GM23338 (cell line): ENCODE measurements at regions not wholly inside any gene's neighbourhood (a gene's known extent, or its start where the extent isn't known, plus 50 kb on each side); places are given as distances from the start of the nearest gene placed in this dataset.

Experiments used
- ATAC-seq: fragments of 200-7000 bp; cut with Tn5 transposase; 3 replicates; pipeline ENCODE4 v1.9.1; 2020
- DNase-seq: peaks from one replicate; pipeline ENCODE4 v3.0.0-alpha.2; 2015; ENCODE audit warnings: low spot score
- H2AFZ ChIP-seq: fragments of 200-600 bp; sonication (generic); 2 replicates; pipeline ENCODE4 v1.8.0; 2016; ENCODE audit warnings: antibody characterized with exemption, mild to moderate bottlenecking, moderate library complexity
- H3F3A ChIP-seq: fragments of 200-600 bp; sonication (generic); replicated peaks from 2 replicates; pipeline ENCODE4 v1.8.0; 2017; ENCODE audit warnings: antibody characterized with exemption, mixed run types, low read depth
- H3K27ac ChIP-seq: fragments of 200-600 bp; sonication (generic); 2 replicates; pipeline ENCODE4 v1.6.1; 2016; ENCODE audit warnings: low read depth
- H3K27me3 ChIP-seq: fragments of 200-600 bp; sonication (generic); 2 replicates; pipeline ENCODE4 v1.8.0; 2016; ENCODE audit warnings: mild to moderate bottlenecking, mixed run types, moderate library complexity; ENCODE audit not compliant: insufficient read depth
- H3K36me3 ChIP-seq: fragments of 200-600 bp; sonication (generic); 2 replicates; pipeline ENCODE4 v1.8.0; 2016; ENCODE audit warnings: mild to moderate bottlenecking; ENCODE audit not compliant: insufficient read depth
- H3K4me1 ChIP-seq: fragments of 200-600 bp; sonication (generic); 2 replicates; pipeline ENCODE4 v1.8.0; 2016; ENCODE audit warnings: mild to moderate bottlenecking, moderate library complexity; ENCODE audit not compliant: insufficient read depth
- H3K4me2 ChIP-seq: fragments of 200-600 bp; sonication (generic); 2 replicates; pipeline ENCODE4 v1.7.1; 2017; ENCODE audit warnings: mixed run types
- H3K4me3 ChIP-seq: fragments of 200-600 bp; sonication (generic); 2 replicates; pipeline ENCODE4 v1.6.1; 2016; ENCODE audit warnings: mixed run types
- H3K79me2 ChIP-seq: fragments of 200-600 bp; sonication (generic); replicated peaks from 2 replicates; pipeline ENCODE4 v1.8.0; 2017; ENCODE audit warnings: mild to moderate bottlenecking; ENCODE audit not compliant: insufficient read depth
- H3K9me2 ChIP-seq: fragments of 200-600 bp; sonication (generic); 2 replicates; pipeline ENCODE4 v1.8.0; 2017; ENCODE audit not compliant: insufficient read depth
- H4K20me1 ChIP-seq: fragments of 200-600 bp; sonication (generic); replicated peaks from 2 replicates; pipeline ENCODE4 v1.8.0; 2017; ENCODE audit warnings: mild to moderate bottlenecking; ENCODE audit not compliant: insufficient read depth
- H3K27ac Mint-ChIP-seq: 2 replicates; pipeline ENCODE4 v1.8.0; 2020; ENCODE audit warnings: inconsistent platforms, mild to moderate bottlenecking, moderate library complexity, mixed read lengths
- H3K27me3 Mint-ChIP-seq: 3 replicates; pipeline ENCODE4 v1.8.0; 2022; ENCODE audit warnings: low read depth, mild to moderate bottlenecking, moderate library complexity, mixed read lengths, inconsistent platforms; ENCODE audit not compliant: insufficient read depth, poor library complexity
- H3K36me3 Mint-ChIP-seq: 3 replicates; pipeline ENCODE4 v1.8.0; 2021; ENCODE audit warnings: low read depth, mild to moderate bottlenecking, inconsistent platforms, moderate library complexity, mixed read lengths
- H3K4me1 Mint-ChIP-seq: 3 replicates; pipeline ENCODE4 v1.8.0; 2020; ENCODE audit warnings: mild to moderate bottlenecking, inconsistent platforms, mixed read lengths
- H3K4me3 Mint-ChIP-seq: 3 replicates; pipeline ENCODE4 v1.8.0; 2021; ENCODE audit warnings: moderate library complexity, mild to moderate bottlenecking, inconsistent platforms, mixed read lengths
- H3K9me3 Mint-ChIP-seq: 3 replicates; pipeline ENCODE4 v1.8.0; 2020; ENCODE audit warnings: moderate library complexity, mild to moderate bottlenecking, inconsistent platforms, mixed read lengths
- CREB1 ChIP-seq: fragments of 250-450 bp; sonication (Bioruptor Pico); IDR thresholded peaks from 2 replicates; pipeline ENCODE4 v1.5.0; 2020; ENCODE audit warnings: low read depth, mild to moderate bottlenecking, moderate library complexity
- EZH2 ChIP-seq: fragments of 200-600 bp; sonication (generic); IDR thresholded peaks from one replicate; pipeline ENCODE4 v1.8.0; 2017; ENCODE audit warnings: antibody characterized with exemption, mild to moderate bottlenecking, low read depth; ENCODE audit not compliant: unreplicated experiment
- EZH2phosphoT487 ChIP-seq: fragments of 200-600 bp; sonication (generic); IDR thresholded peaks from one replicate; pipeline ENCODE4 v1.8.1; 2018; ENCODE audit warnings: antibody characterized with exemption; ENCODE audit not compliant: unreplicated experiment
- JUNB ChIP-seq: IDR thresholded peaks from one replicate; pipeline ENCODE4 v1.6.1; 2016; ENCODE audit warnings: antibody characterized with exemption; ENCODE audit not compliant: unreplicated experiment
- NANOG ChIP-seq: IDR thresholded peaks from 2 replicates; pipeline ENCODE4 v1.6.1; 2016; ENCODE audit warnings: antibody characterized with exemption, borderline replicate concordance
- POLR2AphosphoS5 ChIP-seq: IDR thresholded peaks from 2 replicates; pipeline ENCODE4 v1.6.1; 2016; ENCODE audit warnings: antibody characterized with exemption, low read depth
- STAT1 ChIP-seq: IDR thresholded peaks from one replicate; pipeline ENCODE4 v1.6.1; 2016; ENCODE audit warnings: antibody characterized with exemption; ENCODE audit not compliant: unreplicated experiment
- ZNF114 ChIP-seq: fragments of 250-450 bp; sonication (Bioruptor Pico); IDR thresholded peaks from 2 replicates; pipeline ENCODE4 v1.5.0; 2020; ENCODE audit warnings: mild to moderate bottlenecking, moderate library complexity
- ZNF331 ChIP-seq: fragments of 250-450 bp; sonication (Bioruptor Pico); IDR thresholded peaks from 2 replicates; pipeline ENCODE4 v1.5.0; 2020; ENCODE audit warnings: low read depth, mild to moderate bottlenecking, moderate library complexity
- TF ChIP-seq, protein P1 (sequence below), 2 experiments: fragments of 200-600 bp in 1 of 2; sonication (generic) in 1 of 2; conservative IDR thresholded peaks; 2 replicates each; pipeline versions ENCODE4 v1.5.1 to v1.6.1; 2016 to 2017; ENCODE audit warnings: antibody characterized with exemption in 2 of 2, low read depth in 2 of 2, mild to moderate bottlenecking in 2 of 2, moderate library complexity in 1 of 2
- TF ChIP-seq, protein P2 (sequence below): IDR thresholded peaks from one replicate; pipeline ENCODE4 v1.6.1; 2018; ENCODE audit warnings: antibody characterized with exemption; ENCODE audit not compliant: unreplicated experiment
- TF ChIP-seq, protein P3 (sequence below): IDR thresholded peaks from 2 replicates; pipeline ENCODE4 v1.6.1; 2016; ENCODE audit warnings: antibody characterized with exemption
- TF ChIP-seq, protein P4 (sequence below): fragments of 250-450 bp; sonication (Bioruptor Pico); IDR thresholded peaks from 2 replicates; pipeline ENCODE4 v1.5.0; 2020; ENCODE audit warnings: mild to moderate bottlenecking, moderate library complexity

DNA sequence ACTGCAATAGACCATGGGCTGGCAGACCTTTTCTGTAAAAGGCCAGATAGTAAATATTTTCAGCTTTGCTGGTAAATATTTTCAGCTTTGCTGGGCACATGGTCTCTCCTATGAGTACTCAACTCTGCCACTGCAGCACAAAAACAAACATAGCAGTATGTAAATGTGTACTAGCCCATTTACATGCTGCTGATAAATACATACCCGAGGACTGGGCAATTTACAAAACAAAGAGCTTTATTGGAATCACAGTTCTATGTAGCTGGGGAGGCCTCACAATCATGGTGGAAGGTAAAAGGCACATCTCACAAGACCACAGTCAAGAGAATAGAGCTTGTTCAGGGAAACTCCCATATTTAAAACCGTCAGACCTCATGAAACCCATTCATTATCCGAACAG is 793.0 kb downstream of the EDEM1 start:
- peaks cover 3% of the 10 kb centered on the region for H3K27me3 Mint-ChIP-seq
- H3K9me3 Mint-ChIP-seq: peaks cover 87% of the 10 kb centered on the region
- no peaks in the 10 kb centered on the region for H4K20me1 ChIP-seq
- no peaks in the 10 kb centered on the region for H3K4me1 Mint-ChIP-seq
- peaks cover 20% of the 10 kb centered on the region for H3K36me3 Mint-ChIP-seq
- no peak overlapping the region for H2AFZ ChIP-seq
- no peak for ATAC-seq
- no peak overlapping the region for H3K4me3 ChIP-seq
- no peak overlapping the region for H3K4me3 Mint-ChIP-seq
- no peaks in the 10 kb centered on the region for H3K9me2 ChIP-seq
- H3K4me2 ChIP-seq: no peak overlapping the region
- H3K27ac Mint-ChIP-seq: no peak overlapping the region
- TF ChIP-seq POLR2AphosphoS5 (no peak), ZNF114 (CRISPR knock-in tag) (no peak), EZH2phosphoT487 (no peak), NANOG (no peak), EZH2 (no peak), STAT1 (no peak), CREB1 (CRISPR knock-in tag) (no peak), ZNF331 (no peak), JUNB (no peak)
- TF ChIP-seq, protein P1, sequence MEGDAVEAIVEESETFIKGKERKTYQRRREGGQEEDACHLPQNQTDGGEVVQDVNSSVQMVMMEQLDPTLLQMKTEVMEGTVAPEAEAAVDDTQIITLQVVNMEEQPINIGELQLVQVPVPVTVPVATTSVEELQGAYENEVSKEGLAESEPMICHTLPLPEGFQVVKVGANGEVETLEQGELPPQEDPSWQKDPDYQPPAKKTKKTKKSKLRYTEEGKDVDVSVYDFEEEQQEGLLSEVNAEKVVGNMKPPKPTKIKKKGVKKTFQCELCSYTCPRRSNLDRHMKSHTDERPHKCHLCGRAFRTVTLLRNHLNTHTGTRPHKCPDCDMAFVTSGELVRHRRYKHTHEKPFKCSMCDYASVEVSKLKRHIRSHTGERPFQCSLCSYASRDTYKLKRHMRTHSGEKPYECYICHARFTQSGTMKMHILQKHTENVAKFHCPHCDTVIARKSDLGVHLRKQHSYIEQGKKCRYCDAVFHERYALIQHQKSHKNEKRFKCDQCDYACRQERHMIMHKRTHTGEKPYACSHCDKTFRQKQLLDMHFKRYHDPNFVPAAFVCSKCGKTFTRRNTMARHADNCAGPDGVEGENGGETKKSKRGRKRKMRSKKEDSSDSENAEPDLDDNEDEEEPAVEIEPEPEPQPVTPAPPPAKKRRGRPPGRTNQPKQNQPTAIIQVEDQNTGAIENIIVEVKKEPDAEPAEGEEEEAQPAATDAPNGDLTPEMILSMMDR (conservative IDR thresholded peaks at IDR 0.05; ENCODE audit: low read depth in 2 of 2): no peak
- TF ChIP-seq, protein P2, sequence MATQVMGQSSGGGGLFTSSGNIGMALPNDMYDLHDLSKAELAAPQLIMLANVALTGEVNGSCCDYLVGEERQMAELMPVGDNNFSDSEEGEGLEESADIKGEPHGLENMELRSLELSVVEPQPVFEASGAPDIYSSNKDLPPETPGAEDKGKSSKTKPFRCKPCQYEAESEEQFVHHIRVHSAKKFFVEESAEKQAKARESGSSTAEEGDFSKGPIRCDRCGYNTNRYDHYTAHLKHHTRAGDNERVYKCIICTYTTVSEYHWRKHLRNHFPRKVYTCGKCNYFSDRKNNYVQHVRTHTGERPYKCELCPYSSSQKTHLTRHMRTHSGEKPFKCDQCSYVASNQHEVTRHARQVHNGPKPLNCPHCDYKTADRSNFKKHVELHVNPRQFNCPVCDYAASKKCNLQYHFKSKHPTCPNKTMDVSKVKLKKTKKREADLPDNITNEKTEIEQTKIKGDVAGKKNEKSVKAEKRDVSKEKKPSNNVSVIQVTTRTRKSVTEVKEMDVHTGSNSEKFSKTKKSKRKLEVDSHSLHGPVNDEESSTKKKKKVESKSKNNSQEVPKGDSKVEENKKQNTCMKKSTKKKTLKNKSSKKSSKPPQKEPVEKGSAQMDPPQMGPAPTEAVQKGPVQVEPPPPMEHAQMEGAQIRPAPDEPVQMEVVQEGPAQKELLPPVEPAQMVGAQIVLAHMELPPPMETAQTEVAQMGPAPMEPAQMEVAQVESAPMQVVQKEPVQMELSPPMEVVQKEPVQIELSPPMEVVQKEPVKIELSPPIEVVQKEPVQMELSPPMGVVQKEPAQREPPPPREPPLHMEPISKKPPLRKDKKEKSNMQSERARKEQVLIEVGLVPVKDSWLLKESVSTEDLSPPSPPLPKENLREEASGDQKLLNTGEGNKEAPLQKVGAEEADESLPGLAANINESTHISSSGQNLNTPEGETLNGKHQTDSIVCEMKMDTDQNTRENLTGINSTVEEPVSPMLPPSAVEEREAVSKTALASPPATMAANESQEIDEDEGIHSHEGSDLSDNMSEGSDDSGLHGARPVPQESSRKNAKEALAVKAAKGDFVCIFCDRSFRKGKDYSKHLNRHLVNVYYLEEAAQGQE: no peak
- TF ChIP-seq, protein P3, sequence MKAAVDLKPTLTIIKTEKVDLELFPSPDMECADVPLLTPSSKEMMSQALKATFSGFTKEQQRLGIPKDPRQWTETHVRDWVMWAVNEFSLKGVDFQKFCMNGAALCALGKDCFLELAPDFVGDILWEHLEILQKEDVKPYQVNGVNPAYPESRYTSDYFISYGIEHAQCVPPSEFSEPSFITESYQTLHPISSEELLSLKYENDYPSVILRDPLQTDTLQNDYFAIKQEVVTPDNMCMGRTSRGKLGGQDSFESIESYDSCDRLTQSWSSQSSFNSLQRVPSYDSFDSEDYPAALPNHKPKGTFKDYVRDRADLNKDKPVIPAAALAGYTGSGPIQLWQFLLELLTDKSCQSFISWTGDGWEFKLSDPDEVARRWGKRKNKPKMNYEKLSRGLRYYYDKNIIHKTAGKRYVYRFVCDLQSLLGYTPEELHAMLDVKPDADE: no peak
- TF ChIP-seq, protein P4, sequence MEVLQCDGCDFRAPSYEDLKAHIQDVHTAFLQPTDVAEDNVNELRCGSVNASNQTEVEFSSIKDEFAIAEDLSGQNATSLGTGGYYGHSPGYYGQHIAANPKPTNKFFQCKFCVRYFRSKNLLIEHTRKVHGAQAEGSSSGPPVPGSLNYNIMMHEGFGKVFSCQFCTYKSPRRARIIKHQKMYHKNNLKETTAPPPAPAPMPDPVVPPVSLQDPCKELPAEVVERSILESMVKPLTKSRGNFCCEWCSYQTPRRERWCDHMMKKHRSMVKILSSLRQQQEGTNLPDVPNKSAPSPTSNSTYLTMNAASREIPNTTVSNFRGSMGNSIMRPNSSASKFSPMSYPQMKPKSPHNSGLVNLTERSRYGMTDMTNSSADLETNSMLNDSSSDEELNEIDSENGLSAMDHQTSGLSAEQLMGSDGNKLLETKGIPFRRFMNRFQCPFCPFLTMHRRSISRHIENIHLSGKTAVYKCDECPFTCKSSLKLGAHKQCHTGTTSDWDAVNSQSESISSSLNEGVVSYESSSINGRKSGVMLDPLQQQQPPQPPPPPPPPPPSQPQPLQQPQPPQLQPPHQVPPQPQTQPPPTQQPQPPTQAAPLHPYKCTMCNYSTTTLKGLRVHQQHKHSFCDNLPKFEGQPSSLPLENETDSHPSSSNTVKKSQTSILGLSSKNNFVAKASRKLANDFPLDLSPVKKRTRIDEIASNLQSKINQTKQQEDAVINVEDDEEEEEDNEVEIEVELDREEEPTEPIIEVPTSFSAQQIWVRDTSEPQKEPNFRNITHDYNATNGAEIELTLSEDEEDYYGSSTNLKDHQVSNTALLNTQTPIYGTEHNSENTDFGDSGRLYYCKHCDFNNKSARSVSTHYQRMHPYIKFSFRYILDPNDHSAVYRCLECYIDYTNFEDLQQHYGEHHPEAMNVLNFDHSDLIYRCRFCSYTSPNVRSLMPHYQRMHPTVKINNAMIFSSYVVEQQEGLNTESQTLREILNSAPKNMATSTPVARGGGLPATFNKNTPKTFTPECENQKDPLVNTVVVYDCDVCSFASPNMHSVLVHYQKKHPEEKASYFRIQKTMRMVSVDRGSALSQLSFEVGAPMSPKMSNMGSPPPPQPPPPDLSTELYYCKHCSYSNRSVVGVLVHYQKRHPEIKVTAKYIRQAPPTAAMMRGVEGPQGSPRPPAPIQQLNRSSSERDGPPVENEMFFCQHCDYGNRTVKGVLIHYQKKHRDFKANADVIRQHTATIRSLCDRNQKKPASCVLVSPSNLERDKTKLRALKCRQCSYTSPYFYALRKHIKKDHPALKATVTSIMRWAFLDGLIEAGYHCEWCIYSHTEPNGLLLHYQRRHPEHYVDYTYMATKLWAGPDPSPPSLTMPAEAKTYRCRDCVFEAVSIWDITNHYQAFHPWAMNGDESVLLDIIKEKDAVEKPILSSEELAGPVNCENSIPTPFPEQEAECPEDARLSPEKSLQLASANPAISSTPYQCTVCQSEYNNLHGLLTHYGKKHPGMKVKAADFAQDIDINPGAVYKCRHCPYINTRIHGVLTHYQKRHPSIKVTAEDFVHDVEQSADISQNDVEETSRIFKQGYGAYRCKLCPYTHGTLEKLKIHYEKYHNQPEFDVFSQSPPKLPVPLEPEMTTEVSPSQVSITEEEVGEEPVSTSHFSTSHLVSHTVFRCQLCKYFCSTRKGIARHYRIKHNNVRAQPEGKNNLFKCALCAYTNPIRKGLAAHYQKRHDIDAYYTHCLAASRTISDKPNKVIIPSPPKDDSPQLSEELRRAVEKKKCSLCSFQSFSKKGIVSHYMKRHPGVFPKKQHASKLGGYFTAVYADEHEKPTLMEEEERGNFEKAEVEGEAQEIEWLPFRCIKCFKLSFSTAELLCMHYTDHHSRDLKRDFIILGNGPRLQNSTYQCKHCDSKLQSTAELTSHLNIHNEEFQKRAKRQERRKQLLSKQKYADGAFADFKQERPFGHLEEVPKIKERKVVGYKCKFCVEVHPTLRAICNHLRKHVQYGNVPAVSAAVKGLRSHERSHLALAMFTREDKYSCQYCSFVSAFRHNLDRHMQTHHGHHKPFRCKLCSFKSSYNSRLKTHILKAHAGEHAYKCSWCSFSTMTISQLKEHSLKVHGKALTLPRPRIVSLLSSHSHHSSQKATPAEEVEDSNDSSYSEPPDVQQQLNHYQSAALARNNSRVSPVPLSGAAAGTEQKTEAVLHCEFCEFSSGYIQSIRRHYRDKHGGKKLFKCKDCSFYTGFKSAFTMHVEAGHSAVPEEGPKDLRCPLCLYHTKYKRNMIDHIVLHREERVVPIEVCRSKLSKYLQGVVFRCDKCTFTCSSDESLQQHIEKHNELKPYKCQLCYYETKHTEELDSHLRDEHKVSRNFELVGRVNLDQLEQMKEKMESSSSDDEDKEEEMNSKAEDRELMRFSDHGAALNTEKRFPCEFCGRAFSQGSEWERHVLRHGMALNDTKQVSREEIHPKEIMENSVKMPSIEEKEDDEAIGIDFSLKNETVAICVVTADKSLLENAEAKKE (CRISPR knock-in tag): no peak
- no peaks in the 10 kb centered on the region for H3K27me3 ChIP-seq
- DNase-seq: no peak
- no peaks in the 10 kb centered on the region for H3F3A ChIP-seq
- H3K27ac ChIP-seq: no peak overlapping the region
- H3K4me1 ChIP-seq: no peaks in the 10 kb centered on the region
- no peaks in the 10 kb centered on the region; the same call in 1 of the 2 replicates for H3K36me3 ChIP-seq
- no peaks in the 10 kb centered on the region for H3K79me2 ChIP-seq
